ENCODE measurements at regions not wholly inside any gene's neighbourhood (a gene's known extent, or its start where the extent isn't known, plus 50 kb on each side); places are given as distances from the start of the nearest gene placed in this dataset.

GRCh38 chr11:121928597-121929580, 187.1 kb downstream of the BLID start:
- Mint-ChIP-seq H3K4me3 (no peak overlapping the region), H3K27ac (no peak overlapping the region), H3K9me3 (no peaks in the 10 kb centered on the region), H3K4me1 (no peaks in the 10 kb centered on the region), H3K27me3 (peaks cover 10% of the 10 kb centered on the region), H3K36me3 (ENCODE audit: low read depth) (no peaks in the 10 kb centered on the region)
- ATAC-seq (ENCODE audit: low read depth) (no peak), DNase-seq (no peak)
- intact Hi-C loops (cut with micrococcal nuclease) = loop anchor here (1.0 to 10.0 kb wide), 2 partner anchors 164 to 274 kb away; no protein-coding TSS in a partner anchor
- ChIA-PET POLR2A (no interaction called here), CTCF (no interaction called here)
- TF ChIP-seq CTCF (IDR thresholded peaks at IDR 0.05) = no peak

- no peaks in the 10 kb centered on the region for H3K4me1 Mint-ChIP-seq
- intact Hi-C loops (cut with micrococcal nuclease) = loop anchor here (10.0 kb wide), 1 partner anchor 163 kb away; no protein-coding TSS in a partner anchor
- H3K9me3 Mint-ChIP-seq = no peaks in the 10 kb centered on the region
- no peaks in the 10 kb centered on the region for H3K36me3 Mint-ChIP-seq (ENCODE audit: low read depth)
- no peak for ATAC-seq (ENCODE audit: low read depth)
- CTCF ChIA-PET = no interaction called here
- POLR2A ChIA-PET = no interaction called here
- peaks cover 10% of the 10 kb centered on the region for H3K27me3 Mint-ChIP-seq
- DNase-seq = no peak
- no peak overlapping the region for H3K4me3 Mint-ChIP-seq
- H3K27ac Mint-ChIP-seq = no peak overlapping the region
- TF ChIP-seq CTCF (IDR thresholded peaks at IDR 0.05) = no peak
Observed at GRCh38 chr11:121927789-121928188, 188.2 kb downstream of the BLID start.

GRCh38 chr11:121927097-121927785, 188.8 kb downstream of the BLID start:
- DNase-seq = no peak
- ChIA-PET CTCF (no interaction called here), POLR2A (no interaction called here)
- no peak overlapping the region for H3K27ac Mint-ChIP-seq
- ATAC-seq (ENCODE audit: low read depth) = no peak
- peaks cover 8% of the 10 kb centered on the region for H3K27me3 Mint-ChIP-seq
- no peak overlapping the region for H3K4me3 Mint-ChIP-seq
- TF ChIP-seq CTCF (IDR thresholded peaks at IDR 0.05) = no peak
- intact Hi-C loops (cut with micrococcal nuclease) = loop anchor here (10.0 kb wide), 1 partner anchor 162 kb away; no protein-coding TSS in a partner anchor
- no peaks in the 10 kb centered on the region for H3K9me3 Mint-ChIP-seq
- H3K36me3 Mint-ChIP-seq (ENCODE audit: low read depth) = no peaks in the 10 kb centered on the region
- no peaks in the 10 kb centered on the region for H3K4me1 Mint-ChIP-seq

GRCh38 chr11:121924191-121924590, 191.8 kb downstream of the BLID start:
- Mint-ChIP-seq H3K4me3 (no peak overlapping the region), H3K27ac (no peak overlapping the region), H3K4me1 (no peaks in the 10 kb centered on the region), H3K9me3 (no peaks in the 10 kb centered on the region), H3K36me3 (ENCODE audit: low read depth) (no peaks in the 10 kb centered on the region), H3K27me3 (peaks cover 3% of the 10 kb centered on the region)
- ChIA-PET POLR2A (no interaction called here), CTCF (no interaction called here)
- intact Hi-C loops (cut with micrococcal nuclease) = loop anchor here (10.0 kb wide), 1 partner anchor 159 kb away; no protein-coding TSS in a partner anchor
- TF ChIP-seq CTCF (IDR thresholded peaks at IDR 0.05) = no peak
- DNase-seq (no peak), ATAC-seq (ENCODE audit: low read depth) (no peak)

- H3K27ac Mint-ChIP-seq = no peak overlapping the region
- H3K27me3 Mint-ChIP-seq = no peaks in the 10 kb centered on the region
- intact Hi-C loops (cut with micrococcal nuclease) = no loop called here
- ATAC-seq (ENCODE audit: low read depth) (no peak), DNase-seq (no peak)
- TF ChIP-seq CTCF (IDR thresholded peaks at IDR 0.05) = no peak
- ChIA-PET CTCF (no interaction called here), POLR2A (no interaction called here)
- H3K4me3 Mint-ChIP-seq = no peak overlapping the region
- H3K9me3 Mint-ChIP-seq = no peaks in the 10 kb centered on the region
- no peaks in the 10 kb centered on the region for H3K36me3 Mint-ChIP-seq (ENCODE audit: low read depth)
- H3K4me1 Mint-ChIP-seq = no peaks in the 10 kb centered on the region
Observed at GRCh38 chr11:121917482-121917881, 198.5 kb downstream of the BLID start.
